ENCODE measurements at regions not wholly inside any gene's neighbourhood (a gene's known extent, or its start where the extent isn't known, plus 50 kb on each side); places are given as distances from the start of the nearest gene placed in this dataset.

DNA sequence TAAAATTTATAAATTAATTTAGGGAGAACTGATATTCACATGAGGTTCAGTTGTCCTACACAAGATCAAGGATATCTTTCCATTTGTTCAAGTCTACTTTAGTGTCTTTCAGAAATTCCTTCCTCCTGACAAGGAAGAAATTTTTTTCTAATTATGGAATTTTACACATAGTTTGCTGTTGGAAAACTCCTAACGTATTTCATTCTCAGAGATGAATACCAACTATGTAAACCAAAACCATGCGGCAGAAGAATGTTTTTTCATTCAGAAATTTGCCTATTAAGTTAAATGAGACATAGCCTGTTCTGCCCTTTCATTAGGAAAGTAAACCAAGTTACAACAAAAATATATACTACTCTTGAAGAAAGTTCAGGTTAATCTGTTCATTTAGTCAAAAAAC is 111.2 kb upstream of the PRDM1 start:
- Histone ChIP-seq H3K9me3 (no peaks in the 10 kb centered on the region), H3K4me1 (no peaks in the 10 kb centered on the region), H3K4me3 (no peak overlapping the region), H3K36me3 (no peaks in the 10 kb centered on the region), H3K27me3 (no peaks in the 10 kb centered on the region), H3K27ac (no peak overlapping the region)
- DNase-seq: no peak
- intact Hi-C loops (cut with DNase I; ENCODE audit: low total_unique reads): no loop called here
- TF ChIP-seq, protein P1, sequence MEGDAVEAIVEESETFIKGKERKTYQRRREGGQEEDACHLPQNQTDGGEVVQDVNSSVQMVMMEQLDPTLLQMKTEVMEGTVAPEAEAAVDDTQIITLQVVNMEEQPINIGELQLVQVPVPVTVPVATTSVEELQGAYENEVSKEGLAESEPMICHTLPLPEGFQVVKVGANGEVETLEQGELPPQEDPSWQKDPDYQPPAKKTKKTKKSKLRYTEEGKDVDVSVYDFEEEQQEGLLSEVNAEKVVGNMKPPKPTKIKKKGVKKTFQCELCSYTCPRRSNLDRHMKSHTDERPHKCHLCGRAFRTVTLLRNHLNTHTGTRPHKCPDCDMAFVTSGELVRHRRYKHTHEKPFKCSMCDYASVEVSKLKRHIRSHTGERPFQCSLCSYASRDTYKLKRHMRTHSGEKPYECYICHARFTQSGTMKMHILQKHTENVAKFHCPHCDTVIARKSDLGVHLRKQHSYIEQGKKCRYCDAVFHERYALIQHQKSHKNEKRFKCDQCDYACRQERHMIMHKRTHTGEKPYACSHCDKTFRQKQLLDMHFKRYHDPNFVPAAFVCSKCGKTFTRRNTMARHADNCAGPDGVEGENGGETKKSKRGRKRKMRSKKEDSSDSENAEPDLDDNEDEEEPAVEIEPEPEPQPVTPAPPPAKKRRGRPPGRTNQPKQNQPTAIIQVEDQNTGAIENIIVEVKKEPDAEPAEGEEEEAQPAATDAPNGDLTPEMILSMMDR (IDR thresholded peaks at IDR 0.05): no peak
- TF ChIP-seq POLR2A (IDR thresholded peaks at IDR 0.05): no peak

- Histone ChIP-seq H3K27ac (no peak overlapping the region), H3K4me1 (no peaks in the 10 kb centered on the region), H3K27me3 (no peaks in the 10 kb centered on the region), H3K9me3 (no peaks in the 10 kb centered on the region), H3K36me3 (no peaks in the 10 kb centered on the region), H3K4me3 (no peak overlapping the region)
- intact Hi-C loops (cut with DNase I; ENCODE audit: low total_unique reads): no loop called here
- no peak for TF ChIP-seq POLR2A (IDR thresholded peaks at IDR 0.05)
- TF ChIP-seq, protein P1 (IDR thresholded peaks at IDR 0.05): no peak
- no peak for DNase-seq
Observed at GRCh38 chr6:105972440-105972839, 113.7 kb upstream of the PRDM1 start.

- intact Hi-C loops (cut with DNase I; ENCODE audit: low total_unique reads): no loop called here
- no peaks in the 10 kb centered on the region for H3K36me3 ChIP-seq
- H3K4me1 ChIP-seq: no peaks in the 10 kb centered on the region
- no peaks in the 10 kb centered on the region for H3K9me3 ChIP-seq
- TF ChIP-seq, protein P1 (IDR thresholded peaks at IDR 0.05): no peak
- no peak for TF ChIP-seq POLR2A (IDR thresholded peaks at IDR 0.05)
- DNase-seq: no peak
- H3K4me3 ChIP-seq: no peak overlapping the region
- H3K27ac ChIP-seq: no peak overlapping the region
- no peaks in the 10 kb centered on the region for H3K27me3 ChIP-seq
Observed at GRCh38 chr6:105968603-105969333, 117.4 kb upstream of the PRDM1 start.

DNA sequence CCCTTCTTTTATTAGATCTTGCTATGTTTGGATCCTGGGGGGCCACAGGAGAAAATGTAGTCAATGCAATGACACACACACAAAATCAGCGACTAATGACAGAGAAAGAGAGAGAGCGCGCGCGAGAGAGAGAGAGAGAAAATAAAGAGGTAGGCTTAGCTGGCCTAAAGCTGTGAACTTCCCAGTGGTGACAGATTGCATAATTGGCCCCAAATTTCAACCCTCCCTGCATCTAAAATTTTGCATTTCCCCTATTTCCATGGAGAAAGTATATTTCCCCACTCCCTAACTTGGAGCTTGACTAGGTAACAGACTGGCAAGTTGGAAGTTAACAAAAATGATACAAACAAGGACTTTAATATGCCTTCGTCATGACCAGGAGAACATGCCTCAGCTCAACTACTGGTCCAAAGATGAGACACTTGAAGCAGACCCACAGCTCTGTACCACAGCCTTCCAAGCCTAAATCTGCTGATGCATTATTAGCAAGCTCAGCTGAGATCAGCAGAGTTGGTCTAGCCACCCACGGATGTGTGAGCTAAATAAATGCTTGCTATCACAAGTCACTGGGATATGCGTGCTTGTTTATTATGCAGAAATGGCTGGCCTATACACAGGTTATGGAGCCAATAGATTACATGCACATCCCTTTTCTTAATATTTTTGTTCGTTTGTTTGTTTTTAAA is 118.1 kb upstream of the PRDM1 start:
- Histone ChIP-seq H3K36me3 (no peaks in the 10 kb centered on the region), H3K9me3 (no peaks in the 10 kb centered on the region), H3K27me3 (no peaks in the 10 kb centered on the region), H3K4me1 (no peaks in the 10 kb centered on the region), H3K4me3 (no peak overlapping the region), H3K27ac (no peak overlapping the region)
- intact Hi-C loops (cut with DNase I; ENCODE audit: low total_unique reads): no loop called here
- TF ChIP-seq, protein P1 (IDR thresholded peaks at IDR 0.05): no peak
- no peak for TF ChIP-seq POLR2A (IDR thresholded peaks at IDR 0.05)
- no peak for DNase-seq

DNA sequence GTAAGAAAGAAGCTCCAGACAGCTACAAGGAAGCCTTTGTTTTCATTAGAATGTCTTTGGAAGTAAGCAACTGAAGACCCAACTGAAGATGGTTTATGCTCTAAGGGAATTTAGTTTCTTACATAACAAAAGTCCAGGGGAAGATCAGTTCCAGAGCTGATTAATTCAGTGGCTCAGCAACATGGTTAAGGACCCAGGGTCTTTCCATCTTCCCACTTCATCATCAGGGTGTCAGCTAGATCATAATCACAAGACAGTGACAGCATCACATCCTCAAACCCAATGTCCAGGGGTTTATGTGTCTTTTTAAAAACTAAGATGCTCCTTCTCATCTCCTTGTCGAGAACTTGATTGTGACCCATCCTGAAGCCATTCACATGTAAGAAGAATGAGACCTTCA is 119.7 kb upstream of the PRDM1 start:
- H3K27me3 ChIP-seq: no peaks in the 10 kb centered on the region
- H3K4me1 ChIP-seq: no peaks in the 10 kb centered on the region
- TF ChIP-seq POLR2A (IDR thresholded peaks at IDR 0.05): no peak
- TF ChIP-seq, protein P1 (IDR thresholded peaks at IDR 0.05): no peak
- H3K4me3 ChIP-seq: no peak overlapping the region
- intact Hi-C loops (cut with DNase I; ENCODE audit: low total_unique reads): no loop called here
- no peaks in the 10 kb centered on the region for H3K9me3 ChIP-seq
- H3K36me3 ChIP-seq: no peaks in the 10 kb centered on the region
- H3K27ac ChIP-seq: no peak overlapping the region
- no peak for DNase-seq
